Sigmoid colon (tissue), 6 donors: ENCODE measurements at regions not wholly inside any gene's neighbourhood (a gene's known extent, or its start where the extent isn't known, plus 50 kb on each side); places are given as distances from the start of the nearest gene placed in this dataset.

ENCODE experiments used
- DNase-seq: peaks from one replicate; pipeline ENCODE4 v3.0.0-alpha.2; 2019
- H3K27ac ChIP-seq, 4 donors: fragments of 200-600 bp; sonication (generic); one replicate each; pipeline ENCODE4 v1.5.1; 2016 to 2019; ENCODE audit warnings: mild to moderate bottlenecking in 1 of 4
- H3K27me3 ChIP-seq, 3 donors: fragments of 200-600 bp; sonication (generic); one replicate each; pipeline ENCODE4 v1.5.1; 2019; ENCODE audit warnings: mild to moderate bottlenecking in 1 of 3
- H3K36me3 ChIP-seq, 4 donors: fragments of 200-600 bp; sonication (generic); one replicate each; pipeline ENCODE4 v1.5.1; 2016 to 2019
- H3K4me1 ChIP-seq, 4 donors: fragments of 200-600 bp; sonication (generic); one replicate each; pipeline ENCODE4 v1.5.1; 2017 to 2019
- H3K4me3 ChIP-seq, 4 donors: fragments of 200-600 bp; sonication (generic); one replicate each; pipeline ENCODE4 v1.5.1; 2017 to 2019; ENCODE audit warnings: mild to moderate bottlenecking in 2 of 4, moderate library complexity in 1 of 4
- H3K9me3 ChIP-seq, 4 donors: fragments of 200-600 bp in 3 of 4; sonication (generic) in 3 of 4; one replicate each; pipeline versions ENCODE4 v1.5.1 to v1.6.1; 2013 to 2019
- CTCF ChIP-seq, 4 experiments: fragments of 450-650 bp in 3 of 4; fragments of 200-600 bp in 1 of 4; IDR thresholded peaks; one replicate each; pipeline ENCODE4 v1.5.1; 2016 to 2019; ENCODE audit warnings: antibody characterized with exemption in 4 of 4, mild to moderate bottlenecking in 3 of 4, moderate library complexity in 2 of 4
- EP300 ChIP-seq, 4 donors: sonication (generic); formaldehyde crosslinking; IDR thresholded peaks; one replicate each; pipeline ENCODE4 v1.6.1; 2017; ENCODE audit warnings: antibody characterized with exemption in 4 of 4
- POLR2A ChIP-seq, 2 donors: fragments of 450-650 bp; IDR thresholded peaks; one replicate each; pipeline ENCODE4 v1.6.1; 2016; ENCODE audit warnings: antibody characterized with exemption in 2 of 2, mild to moderate bottlenecking in 2 of 2, moderate library complexity in 2 of 2
- POLR2AphosphoS5 ChIP-seq, 4 donors: sonication (generic); formaldehyde crosslinking; IDR thresholded peaks; one replicate each; pipeline ENCODE4 v1.6.1; 2017; ENCODE audit warnings: antibody characterized with exemption in 4 of 4
- WGBS, 2 donors: extraction: QIAGEN DNeasy Blood & Tissue Kit; methylation state at CpG; one replicate each; pipeline ENCODE4 v1.1.7; 2013; 5-methylcytosine and 5-hydroxymethylcytosine counted together
- intact Hi-C: fragments of 100-400 bp; cut with DNase I; formaldehyde crosslinking; loops from one replicate; pipeline ENCODE4 v1.15.1; 2023
- donor health status: healthy with polysubstance abuse.
- donor health status: healthy.

- no peaks in the 10 kb centered on the region for H3K9me3 ChIP-seq
- no peak for TF ChIP-seq POLR2A (IDR thresholded peaks at IDR 0.05)
- no peak for TF ChIP-seq CTCF (IDR thresholded peaks at IDR 0.05)
- TF ChIP-seq POLR2AphosphoS5 (IDR thresholded peaks at IDR 0.05) = no peak
- no peak for TF ChIP-seq EP300 (IDR thresholded peaks at IDR 0.05)
- intact Hi-C loops = no loop called here
- H3K27ac ChIP-seq = no peak overlapping the region
- no peaks in the 10 kb centered on the region for H3K36me3 ChIP-seq
- no peak for DNase-seq
- H3K27me3 ChIP-seq = peaks cover 0 to 14% (median 0%) of the 10 kb centered on the region in 3 donors
- WGBS, 2 donors = 79 to 81% methylated on average over 10 of the region's 10 CpGs
- peaks cover 0 to 7% (median 2%) of the 10 kb centered on the region in 4 donors for H3K4me1 ChIP-seq
- H3K4me3 ChIP-seq = no peak overlapping the region
Measured at GRCh38 chr5:2003206-2003605, 120.5 kb upstream of the IRX4 start.

- Histone ChIP-seq H3K27me3 (peaks cover 0 to 9% (median 0%) of the 10 kb centered on the region in 3 donors), H3K9me3 (no peaks in the 10 kb centered on the region), H3K36me3 (no peaks in the 10 kb centered on the region), H3K27ac (no peak overlapping the region), H3K4me1 (no peaks in the 10 kb centered on the region), H3K4me3 (no peak overlapping the region)
- intact Hi-C loops = no loop called here
- WGBS, 2 donors = 54 to 71% methylated on average over 12 of the region's 12 CpGs
- TF ChIP-seq CTCF (IDR thresholded peaks at IDR 0.05) = no peak
- no peak for TF ChIP-seq POLR2A (IDR thresholded peaks at IDR 0.05)
- TF ChIP-seq EP300 (IDR thresholded peaks at IDR 0.05) = no peak
- TF ChIP-seq POLR2AphosphoS5 (IDR thresholded peaks at IDR 0.05) = no peak
- DNase-seq = no peak
Measured at GRCh38 chr5:2001300-2001699, 118.6 kb upstream of the IRX4 start.

- WGBS, 2 donors = 80 to 82% methylated on average over 12 of the region's 12 CpGs
- no peak overlapping the region for H3K4me3 ChIP-seq
Measured at GRCh38 chr5:2000591-2000990, 117.9 kb upstream of the IRX4 start.

GRCh38 chr5:1999794-2000193, 117.1 kb upstream of the IRX4 start:
- no peak for DNase-seq
- intact Hi-C loops = no loop called here

More at GRCh38 chr5:2000591-2000990, 117.9 kb upstream of the IRX4 start:
- H3K36me3 ChIP-seq = no peaks in the 10 kb centered on the region
- intact Hi-C loops = no loop called here
- H3K27me3 ChIP-seq = peaks cover 0 to 9% (median 0%) of the 10 kb centered on the region in 3 donors
- TF ChIP-seq POLR2AphosphoS5 (IDR thresholded peaks at IDR 0.05) = no peak
- no peaks in the 10 kb centered on the region for H3K4me1 ChIP-seq
- H3K9me3 ChIP-seq = no peaks in the 10 kb centered on the region
- DNase-seq = no peak
- no peak overlapping the region for H3K27ac ChIP-seq

GRCh38 chr5:1998716-1999317, 116.1 kb upstream of the IRX4 start:
- Histone ChIP-seq H3K27ac (no peak overlapping the region), H3K4me3 (no peak overlapping the region), H3K27me3 (peaks cover 0 to 6% (median 0%) of the 10 kb centered on the region in 3 donors), H3K36me3 (no peaks in the 10 kb centered on the region), H3K9me3 (no peaks in the 10 kb centered on the region), H3K4me1 (no peaks in the 10 kb centered on the region)
- TF ChIP-seq POLR2AphosphoS5 (IDR thresholded peaks at IDR 0.05) (no peak), CTCF (IDR thresholded peaks at IDR 0.05) (no peak), POLR2A (IDR thresholded peaks at IDR 0.05) (no peak), EP300 (IDR thresholded peaks at IDR 0.05) (no peak)
- intact Hi-C loops = no loop called here
- no peak for DNase-seq
- 85 to 88% methylated on average over 4 of the region's 4 CpGs for WGBS, 2 donors

More at GRCh38 chr5:1999794-2000193, 117.1 kb upstream of the IRX4 start:
- no peak overlapping the region for H3K27ac ChIP-seq
- no peaks in the 10 kb centered on the region for H3K4me1 ChIP-seq
- H3K4me3 ChIP-seq = no peak overlapping the region
- H3K9me3 ChIP-seq = no peaks in the 10 kb centered on the region
- H3K36me3 ChIP-seq = no peaks in the 10 kb centered on the region
- TF ChIP-seq POLR2AphosphoS5 (IDR thresholded peaks at IDR 0.05) (no peak), POLR2A (IDR thresholded peaks at IDR 0.05) (no peak), CTCF (IDR thresholded peaks at IDR 0.05) (no peak), EP300 (IDR thresholded peaks at IDR 0.05) (no peak)
- WGBS, 2 donors = 65 to 78% methylated on average over 6 of the region's 6 CpGs
- H3K27me3 ChIP-seq = peaks cover 0 to 9% (median 0%) of the 10 kb centered on the region in 3 donors
